MCF 10A (cell line): ENCODE measurements at regions not wholly inside any gene's neighbourhood (a gene's known extent, or its start where the extent isn't known, plus 50 kb on each side); places are given as distances from the start of the nearest gene placed in this dataset.
"Not testable (repeated sequence)": the region's sequence is repeated elsewhere in the genome, so short reads cannot be mapped to it uniquely, and the experiment has no call there.

Experiments
- BruUV-seq: library from RNA; stranded (reverse); fragments of 400-500 nt; replicated peaks from 2 replicates; lab custom pipeline; 2021; lab: Mats Ljungman, UMichigan
- CTCF ChIA-PET: fragments of 300-600 bp; sonication (Branson Sonifier 250); formaldehyde crosslinking; extraction: SDS; loops from one replicate; lab custom pipeline; 2021; ENCODE audit warnings: antibody characterized with exemption, inconsistent platforms; lab: Yijun Ruan, JAX
- POLR2A ChIA-PET: fragments of 300-600, 350-650 bp; sonication (Branson Sonifier 250); formaldehyde crosslinking; extraction: SDS; loops from one replicate; lab custom pipeline; 2020; ENCODE audit warnings: antibody characterized with exemption, inconsistent platforms; lab: Yijun Ruan, JAX
- DNase-seq: peaks from one replicate; pipeline ENCODE4 v3.0.0-alpha.2; 2018; ENCODE audit not compliant: unreplicated experiment
- H3K27ac Mint-ChIP-seq: one replicate; pipeline ENCODE4 v1.8.0; 2022; ENCODE audit warnings: mild to moderate bottlenecking, low read depth, mixed read lengths; ENCODE audit not compliant: unreplicated experiment
- H3K27me3 Mint-ChIP-seq: one replicate; pipeline ENCODE4 v1.8.0; 2022; ENCODE audit warnings: mixed read lengths; ENCODE audit not compliant: insufficient read depth, unreplicated experiment
- H3K36me3 Mint-ChIP-seq: one replicate; pipeline ENCODE4 v1.8.0; 2022; ENCODE audit warnings: mild to moderate bottlenecking, moderate library complexity, mixed read lengths; ENCODE audit not compliant: insufficient read depth, unreplicated experiment
- H3K4me1 Mint-ChIP-seq: one replicate; pipeline ENCODE4 v1.8.0; 2022; ENCODE audit warnings: mixed read lengths; ENCODE audit not compliant: insufficient read depth, unreplicated experiment
- H3K4me3 Mint-ChIP-seq: one replicate; pipeline ENCODE4 v1.8.0; 2022; ENCODE audit warnings: mild to moderate bottlenecking, moderate library complexity, mixed read lengths; ENCODE audit not compliant: unreplicated experiment
- H3K9me3 Mint-ChIP-seq: one replicate; pipeline ENCODE4 v1.8.0; 2022; ENCODE audit warnings: mixed read lengths; ENCODE audit not compliant: unreplicated experiment
- intact Hi-C: fragments of 100-400 bp; cut with micrococcal nuclease; formaldehyde crosslinking; loops from 2 replicates; pipeline ENCODE4 v1.14.1; 2022
- TF ChIP-seq, protein P1 (sequence below): fragments of 200-600 bp; IDR thresholded peaks from one replicate; pipeline ENCODE4 v1.8.0; 2022; ENCODE audit warnings: antibody characterized with exemption, mild to moderate bottlenecking; ENCODE audit not compliant: unreplicated experiment

DNA sequence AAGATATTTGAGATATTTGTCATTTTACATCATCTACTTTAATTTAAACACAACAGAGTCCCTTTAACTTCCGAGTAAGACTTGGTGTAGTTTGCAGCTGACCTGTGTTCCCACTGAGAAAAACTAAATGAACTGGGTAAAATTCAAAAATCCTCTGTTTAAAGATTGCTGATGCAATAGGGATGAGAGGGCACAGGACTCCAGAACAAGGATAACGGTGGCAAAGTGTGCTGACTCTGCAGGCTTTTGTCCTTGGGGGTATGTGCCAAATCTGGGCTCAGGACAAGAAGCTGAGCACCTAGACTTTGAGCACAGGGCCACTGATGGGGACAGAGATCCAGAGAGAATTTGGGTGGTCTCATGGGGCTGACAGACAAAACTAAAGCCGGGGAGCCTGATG is 156.8 kb downstream of the CCDC71L start:
- no peak overlapping the region for H3K27ac Mint-ChIP-seq
- CTCF ChIA-PET = no interaction called here
- no peak for DNase-seq
- no peak overlapping the region for H3K4me3 Mint-ChIP-seq
- no TSS peak for BruUV-seq
- no peaks in the 10 kb centered on the region for H3K36me3 Mint-ChIP-seq
- H3K4me1 Mint-ChIP-seq = no peaks in the 10 kb centered on the region
- H3K9me3 Mint-ChIP-seq = no peaks in the 10 kb centered on the region
- peaks cover under 1% of the 10 kb centered on the region for H3K27me3 Mint-ChIP-seq
- POLR2A ChIA-PET = no interaction called here
- TF ChIP-seq, protein P1, sequence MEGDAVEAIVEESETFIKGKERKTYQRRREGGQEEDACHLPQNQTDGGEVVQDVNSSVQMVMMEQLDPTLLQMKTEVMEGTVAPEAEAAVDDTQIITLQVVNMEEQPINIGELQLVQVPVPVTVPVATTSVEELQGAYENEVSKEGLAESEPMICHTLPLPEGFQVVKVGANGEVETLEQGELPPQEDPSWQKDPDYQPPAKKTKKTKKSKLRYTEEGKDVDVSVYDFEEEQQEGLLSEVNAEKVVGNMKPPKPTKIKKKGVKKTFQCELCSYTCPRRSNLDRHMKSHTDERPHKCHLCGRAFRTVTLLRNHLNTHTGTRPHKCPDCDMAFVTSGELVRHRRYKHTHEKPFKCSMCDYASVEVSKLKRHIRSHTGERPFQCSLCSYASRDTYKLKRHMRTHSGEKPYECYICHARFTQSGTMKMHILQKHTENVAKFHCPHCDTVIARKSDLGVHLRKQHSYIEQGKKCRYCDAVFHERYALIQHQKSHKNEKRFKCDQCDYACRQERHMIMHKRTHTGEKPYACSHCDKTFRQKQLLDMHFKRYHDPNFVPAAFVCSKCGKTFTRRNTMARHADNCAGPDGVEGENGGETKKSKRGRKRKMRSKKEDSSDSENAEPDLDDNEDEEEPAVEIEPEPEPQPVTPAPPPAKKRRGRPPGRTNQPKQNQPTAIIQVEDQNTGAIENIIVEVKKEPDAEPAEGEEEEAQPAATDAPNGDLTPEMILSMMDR = no peak
- intact Hi-C loops = no loop called here

DNA sequence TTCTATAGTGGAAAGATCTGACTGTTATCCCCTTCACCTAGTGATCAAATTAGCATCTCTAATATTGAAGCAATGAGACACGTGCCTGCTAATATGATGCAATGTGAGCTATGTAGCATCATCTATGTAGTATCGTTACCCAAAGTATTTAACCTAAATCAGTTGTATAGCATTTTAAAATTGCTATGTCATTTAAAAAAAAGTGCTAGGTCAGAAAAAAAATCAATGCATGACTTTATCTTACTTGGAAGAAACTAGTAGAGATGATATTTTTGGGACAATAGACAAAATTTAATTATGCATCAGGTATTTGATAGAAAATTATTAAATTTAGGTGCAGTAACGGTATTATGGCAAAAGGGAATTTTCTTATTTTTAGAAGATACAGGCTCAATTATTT is 157.3 kb downstream of the CCDC71L start:
- no peak overlapping the region for H3K4me3 Mint-ChIP-seq
- no peaks in the 10 kb centered on the region for H3K36me3 Mint-ChIP-seq
- CTCF ChIA-PET = no interaction called here
- POLR2A ChIA-PET = no interaction called here
- TF ChIP-seq, protein P1 = no peak
- intact Hi-C loops = no loop called here
- no TSS peak for BruUV-seq
- no peaks in the 10 kb centered on the region for H3K4me1 Mint-ChIP-seq
- no peak for DNase-seq
- no peaks in the 10 kb centered on the region for H3K9me3 Mint-ChIP-seq
- no peak overlapping the region for H3K27ac Mint-ChIP-seq
- no peaks in the 10 kb centered on the region for H3K27me3 Mint-ChIP-seq

- POLR2A ChIA-PET = interaction anchor here (0.6 to 1.3 kb wide), 2 partner anchors 17 to 401 kb away, joined by 3 read pairs; no protein-coding TSS in a partner anchor
- no TSS peak for BruUV-seq
- Mint-ChIP-seq H3K36me3 (no peaks in the 10 kb centered on the region), H3K27me3 (no peaks in the 10 kb centered on the region), H3K4me3 (no peak overlapping the region), H3K27ac (no peak overlapping the region), H3K4me1 (no peaks in the 10 kb centered on the region), H3K9me3 (no peaks in the 10 kb centered on the region)
- intact Hi-C loops = no loop called here
- CTCF ChIA-PET = interaction anchor here (0.6 kb wide), 1 partner anchor 152 kb away, joined by 3 read pairs; no protein-coding TSS in a partner anchor
- no peak for DNase-seq
- TF ChIP-seq, protein P1 = no peak
These were observed 159.1 kb downstream of the CCDC71L start for GRCh38 chr7:106501605-106502580.

DNA sequence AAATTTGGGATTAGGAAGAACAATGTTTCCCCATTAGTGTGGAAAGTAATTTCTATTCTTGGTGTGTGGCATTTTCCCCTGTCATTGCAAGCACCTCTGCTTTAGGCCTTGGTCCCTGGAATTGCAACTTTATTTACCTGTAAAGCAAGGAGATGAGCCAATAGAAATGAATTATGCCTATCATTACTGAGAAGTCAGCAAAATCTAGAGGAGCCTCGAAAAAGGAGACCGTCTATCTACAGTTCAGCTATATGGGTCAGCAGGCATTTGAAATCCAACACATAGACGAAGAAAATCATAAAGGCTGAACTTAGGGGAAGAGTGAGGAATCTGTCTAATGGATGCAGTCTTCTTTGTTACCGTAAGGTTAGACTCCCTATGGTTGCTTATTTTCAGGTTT is 161.1 kb downstream of the CCDC71L start:
- BruUV-seq = no TSS peak
- H3K36me3 Mint-ChIP-seq = no peaks in the 10 kb centered on the region
- no peak overlapping the region for H3K27ac Mint-ChIP-seq
- H3K4me1 Mint-ChIP-seq = no peaks in the 10 kb centered on the region
- H3K27me3 Mint-ChIP-seq = no peaks in the 10 kb centered on the region
- no peak for DNase-seq
- ChIA-PET CTCF (no interaction called here), POLR2A (no interaction called here)
- H3K4me3 Mint-ChIP-seq = no peak overlapping the region
- peaks cover 6% of the 10 kb centered on the region for H3K9me3 Mint-ChIP-seq
- TF ChIP-seq, protein P1 = no peak
- intact Hi-C loops = no loop called here

DNA sequence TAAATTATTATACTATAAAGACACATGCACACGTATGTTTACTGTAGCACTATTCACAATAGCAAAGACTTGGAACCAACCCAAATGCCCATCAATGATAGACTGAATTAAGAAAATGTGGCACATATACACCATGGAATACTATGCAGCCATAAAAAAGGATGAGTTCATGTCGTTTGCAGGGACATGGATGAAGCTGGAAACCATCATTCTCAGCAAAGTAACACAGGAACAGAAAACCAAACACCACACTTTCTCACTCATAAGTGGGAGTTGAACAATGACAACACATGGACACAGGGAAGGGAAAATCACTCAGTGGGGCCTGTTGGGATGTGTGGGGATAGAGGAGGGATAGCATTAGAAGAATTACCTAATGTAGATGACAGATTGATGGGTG is 163.0 kb downstream of the CCDC71L start:
- H3K27ac Mint-ChIP-seq, CTCF ChIA-PET, DNase-seq, H3K27me3 Mint-ChIP-seq, H3K36me3 Mint-ChIP-seq, H3K4me1 Mint-ChIP-seq, intact Hi-C loops, BruUV-seq, H3K4me3 Mint-ChIP-seq: not testable (repeated sequence)
- POLR2A ChIA-PET = interaction anchor here (0.6 kb wide), 1 partner anchor 51 kb away, joined by 3 read pairs; no protein-coding TSS in a partner anchor
- peaks cover 14% of the 10 kb centered on the region for H3K9me3 Mint-ChIP-seq
